Endodermal cell (in vitro differentiated cells): ENCODE measurements at regions not wholly inside any gene's neighbourhood (a gene's known extent, or its start where the extent isn't known, plus 50 kb on each side); places are given as distances from the start of the nearest gene placed in this dataset.

Experiments
- DNase-seq: peaks from one replicate; pipeline ENCODE4 v3.0.0-alpha.2; 2017
- H3K27ac ChIP-seq: 2 replicates; pipeline ENCODE4 v1.5.1; 2013; ENCODE audit warnings: mild to moderate bottlenecking, low read depth, low read length, moderate library complexity
- H3K27me3 ChIP-seq: 2 replicates; pipeline ENCODE4 v1.6.1; 2013; ENCODE audit warnings: mild to moderate bottlenecking, low read length, moderate library complexity; ENCODE audit not compliant: insufficient read depth, control insufficient read depth, poor library complexity, severe bottlenecking
- H3K36me3 ChIP-seq: 2 replicates; pipeline ENCODE4 v1.7.0; 2013; ENCODE audit warnings: mild to moderate bottlenecking, low read length, moderate library complexity; ENCODE audit not compliant: control insufficient read depth, insufficient read depth
- H3K4me1 ChIP-seq: one replicate; pipeline ENCODE4 v1.7.0; 2013; ENCODE audit warnings: low read length; ENCODE audit not compliant: control insufficient read depth, insufficient read depth
- H3K4me3 ChIP-seq: 2 replicates; pipeline ENCODE4 v1.5.1; 2013; ENCODE audit warnings: mild to moderate bottlenecking, low read length, moderate library complexity
- H3K9ac ChIP-seq: 2 replicates; pipeline ENCODE4 v1.6.1; 2013; ENCODE audit warnings: mild to moderate bottlenecking, low read length, moderate library complexity; ENCODE audit not compliant: poor library complexity, severe bottlenecking; ENCODE audit errors: extremely low read depth
- H3K9me3 ChIP-seq: 2 replicates; pipeline ENCODE4 v1.6.1; 2013; ENCODE audit warnings: mild to moderate bottlenecking, low read length, moderate library complexity; ENCODE audit not compliant: control insufficient read depth
- H3K27ac Mint-ChIP-seq: 2 replicates; pipeline ENCODE4 v1.8.0; 2020; ENCODE audit warnings: mixed read lengths
- H3K27me3 Mint-ChIP-seq: 2 replicates; pipeline ENCODE4 v1.8.0; 2021; ENCODE audit warnings: mild to moderate bottlenecking, mixed read lengths; ENCODE audit not compliant: insufficient read depth
- H3K36me3 Mint-ChIP-seq: 2 replicates; pipeline ENCODE4 v1.8.0; 2020; ENCODE audit warnings: low read depth, mixed read lengths
- H3K4me1 Mint-ChIP-seq: 2 replicates; pipeline ENCODE4 v1.8.0; 2020; ENCODE audit warnings: mixed read lengths
- H3K4me3 Mint-ChIP-seq: 2 replicates; pipeline ENCODE4 v1.8.0; 2020; ENCODE audit warnings: mild to moderate bottlenecking, moderate library complexity, mixed read lengths
- H3K9me3 Mint-ChIP-seq: 2 replicates; pipeline ENCODE4 v1.8.0; 2020; ENCODE audit warnings: mild to moderate bottlenecking, mixed read lengths
- CTCF ChIP-seq: fragments of 200-600 bp; sonication (generic); conservative IDR thresholded peaks from 2 replicates; pipeline ENCODE4 v1.5.0; 2021; ENCODE audit warnings: antibody characterized with exemption, mild to moderate bottlenecking
- WGBS, 2 experiments: methylation state at CpG; one replicate each; pipeline versions ENCODE4 v1.1.5 to v1.1.7; 2013; ENCODE audit warnings: missing lambda C conversion rate in 2 of 2, mixed read lengths in 1 of 2; ENCODE audit not compliant: insufficient coverage in 1 of 2, insufficient read length in 1 of 2; 5-methylcytosine and 5-hydroxymethylcytosine counted together

GRCh38 chr4:126976850-126977632 is 655.7 kb upstream of the INTU start:
- no peak overlapping the region for H3K27ac ChIP-seq
- no peaks in the 10 kb centered on the region for H3K27me3 Mint-ChIP-seq
- H3K27ac Mint-ChIP-seq: peak overlapping the region; percentile 13

GRCh38 chr4:126986005-126986404 is 646.8 kb upstream of the INTU start:
- H3K27me3 Mint-ChIP-seq: no peaks in the 10 kb centered on the region
- no peak for TF ChIP-seq CTCF
- WGBS, 2 experiments: 82 to 85% methylated on average over 1 of the region's 1 CpG

More at GRCh38 chr4:126976850-126977632, 655.7 kb upstream of the INTU start:
- Histone ChIP-seq H3K36me3 (no peaks in the 10 kb centered on the region), H3K9ac (no peak overlapping the region), H3K9me3 (no peaks in the 10 kb centered on the region), H3K27me3 (no peaks in the 10 kb centered on the region), H3K4me3 (no peak overlapping the region), H3K4me1 (no peaks in the 10 kb centered on the region)
- DNase-seq: peak; percentile 57
- Mint-ChIP-seq H3K9me3 (no peaks in the 10 kb centered on the region), H3K4me1 (peaks cover 7% of the 10 kb centered on the region), H3K36me3 (no peaks in the 10 kb centered on the region), H3K4me3 (no peak overlapping the region)
- TF ChIP-seq CTCF: no peak
- 82 to 85% methylated on average over 4 to 5 of the region's 5 CpGs for WGBS, 2 experiments

GRCh38 chr4:126986828-126987227 is 645.9 kb upstream of the INTU start:
- H3K4me1 Mint-ChIP-seq: no peaks in the 10 kb centered on the region
- TF ChIP-seq CTCF: no peak
- H3K9me3 ChIP-seq: no peaks in the 10 kb centered on the region
- H3K4me3 Mint-ChIP-seq: no peak overlapping the region
- H3K9ac ChIP-seq: no peak overlapping the region
- H3K36me3 ChIP-seq: no peaks in the 10 kb centered on the region
- no peaks in the 10 kb centered on the region for H3K9me3 Mint-ChIP-seq
- H3K4me3 ChIP-seq: no peak overlapping the region
- no peak overlapping the region for H3K27ac ChIP-seq
- no peaks in the 10 kb centered on the region for H3K27me3 Mint-ChIP-seq
- H3K27me3 ChIP-seq: no peaks in the 10 kb centered on the region
- DNase-seq: no peak
- H3K4me1 ChIP-seq: no peaks in the 10 kb centered on the region
- no peak overlapping the region for H3K27ac Mint-ChIP-seq
- no peaks in the 10 kb centered on the region for H3K36me3 Mint-ChIP-seq

More at GRCh38 chr4:126986005-126986404, 646.8 kb upstream of the INTU start:
- no peak overlapping the region for H3K9ac ChIP-seq
- no peaks in the 10 kb centered on the region for H3K9me3 ChIP-seq
- no peaks in the 10 kb centered on the region for H3K36me3 ChIP-seq
- Mint-ChIP-seq H3K4me3 (no peak overlapping the region), H3K9me3 (no peaks in the 10 kb centered on the region), H3K4me1 (no peaks in the 10 kb centered on the region), H3K27ac (no peak overlapping the region), H3K36me3 (no peaks in the 10 kb centered on the region)
- H3K27me3 ChIP-seq: no peaks in the 10 kb centered on the region
- no peak for DNase-seq
- no peaks in the 10 kb centered on the region for H3K4me1 ChIP-seq
- no peak overlapping the region for H3K4me3 ChIP-seq
- no peak overlapping the region for H3K27ac ChIP-seq
